ENCODE measurements at regions not wholly inside any gene's neighbourhood (a gene's known extent, or its start where the extent isn't known, plus 50 kb on each side); places are given as distances from the start of the nearest gene placed in this dataset.

GRCh38 chr10:29056729-29057128 is 232.1 kb upstream of the LYZL1 start:
- ChIA-PET CTCF (no interaction called here), POLR2A (ENCODE audit: low non-redundant PET) (no interaction called here)
- Histone ChIP-seq H3K4me1 (ENCODE audit: insufficient read depth, low read length, poor library complexity, severe bottlenecking) (no peaks in the 10 kb centered on the region), H3K36me3 (ENCODE audit: insufficient read depth, low read length, poor library complexity, severe bottlenecking) (no peaks in the 10 kb centered on the region), H3K27me3 (replicated peaks; ENCODE audit: insufficient read depth, low read depth, low read length, poor library complexity) (no peaks in the 10 kb centered on the region), H3K27ac (ENCODE audit: low read depth, low read length, poor library complexity, severe bottlenecking) (no peak overlapping the region), H3K9me3 (ENCODE audit: low read depth, low read length, poor library complexity, severe bottlenecking) (no peaks in the 10 kb centered on the region), H3K4me3 (ENCODE audit: low read depth, low read length, poor library complexity, severe bottlenecking) (no peak overlapping the region)
- no peak for TF ChIP-seq EZH2 (IDR thresholded peaks at IDR 0.05; ENCODE audit: borderline replicate concordance, low read depth, low read length, poor library complexity, severe bottlenecking)
- TF ChIP-seq CTCF (conservative IDR thresholded peaks at IDR 0.05; ENCODE audit: low read depth, low read length) = no peak
- BruUV-seq (replicated peaks) = no TSS peak
- DNase-seq (ENCODE audit: low spot score) = no peak
- intact Hi-C loops (cut with micrococcal nuclease; ENCODE audit: unreplicated experiment) = no loop called here

GRCh38 chr10:29057822-29058331 is 231.0 kb upstream of the LYZL1 start:
- no peaks in the 10 kb centered on the region for H3K36me3 ChIP-seq (ENCODE audit: insufficient read depth, low read length, poor library complexity, severe bottlenecking)
- intact Hi-C loops (cut with micrococcal nuclease; ENCODE audit: unreplicated experiment) = no loop called here
- H3K4me3 ChIP-seq (ENCODE audit: low read depth, low read length, poor library complexity, severe bottlenecking) = no peak overlapping the region
- no peak for TF ChIP-seq CTCF (conservative IDR thresholded peaks at IDR 0.05; ENCODE audit: low read depth, low read length)
- H3K4me1 ChIP-seq (ENCODE audit: insufficient read depth, low read length, poor library complexity, severe bottlenecking) = no peaks in the 10 kb centered on the region
- ChIA-PET POLR2A (ENCODE audit: low non-redundant PET) (no interaction called here), CTCF (no interaction called here)
- BruUV-seq (replicated peaks) = no TSS peak
- H3K9me3 ChIP-seq (ENCODE audit: low read depth, low read length, poor library complexity, severe bottlenecking) = no peaks in the 10 kb centered on the region
- no peaks in the 10 kb centered on the region for H3K27me3 ChIP-seq (replicated peaks; ENCODE audit: insufficient read depth, low read depth, low read length, poor library complexity)
- no peak for DNase-seq (ENCODE audit: low spot score)
- no peak overlapping the region for H3K27ac ChIP-seq (ENCODE audit: low read depth, low read length, poor library complexity, severe bottlenecking)

GRCh38 chr10:29063806-29064644 is 224.8 kb upstream of the LYZL1 start:
- POLR2A ChIA-PET (ENCODE audit: low non-redundant PET) = no interaction called here

More at GRCh38 chr10:29063806-29064644, 224.8 kb upstream of the LYZL1 start:
- BruUV-seq (replicated peaks) = no TSS peak
- intact Hi-C loops (cut with micrococcal nuclease; ENCODE audit: unreplicated experiment) = loop anchor here (10.0 kb wide), 1 partner anchor 241 kb away; no protein-coding TSS in a partner anchor
- peak; percentile 62 for DNase-seq (ENCODE audit: low spot score)
- Histone ChIP-seq H3K4me1 (ENCODE audit: insufficient read depth, low read length, poor library complexity, severe bottlenecking) (peaks cover 10% of the 10 kb centered on the region), H3K4me3 (ENCODE audit: low read depth, low read length, poor library complexity, severe bottlenecking) (no peak overlapping the region), H3K36me3 (ENCODE audit: insufficient read depth, low read length, poor library complexity, severe bottlenecking) (no peaks in the 10 kb centered on the region), H3K27ac (ENCODE audit: low read depth, low read length, poor library complexity, severe bottlenecking) (no peak overlapping the region), H3K9me3 (ENCODE audit: low read depth, low read length, poor library complexity, severe bottlenecking) (no peaks in the 10 kb centered on the region), H3K27me3 (replicated peaks; ENCODE audit: insufficient read depth, low read depth, low read length, poor library complexity) (no peaks in the 10 kb centered on the region)
- CTCF ChIA-PET = no interaction called here
- no peak for TF ChIP-seq EZH2 (IDR thresholded peaks at IDR 0.05; ENCODE audit: borderline replicate concordance, low read depth, low read length, poor library complexity, severe bottlenecking)
- TF ChIP-seq CTCF (conservative IDR thresholded peaks at IDR 0.05; ENCODE audit: low read depth, low read length) = no peak

Measured in A673 (cell line).